GM18508 (cell line): ENCODE measurements at regions not wholly inside any gene's neighbourhood (a gene's known extent, or its start where the extent isn't known, plus 50 kb on each side); places are given as distances from the start of the nearest gene placed in this dataset.
"Not testable (repeated sequence)": the region's sequence is repeated elsewhere in the genome, so short reads cannot be mapped to it uniquely, and the experiment has no call there.

Source experiments
- ATAC-seq: cut with Tn5 transposase; IDR thresholded peaks from one replicate; pipeline ENCODE4 v1.9.1; 2021; ENCODE audit warnings: moderate number of reproducible peaks; ENCODE audit not compliant: insufficient read depth, unreplicated experiment

GRCh38 chr4:164596927-164597326, 157.0 kb upstream of the SMIM31 start:
- no peak for ATAC-seq

GRCh38 chr4:164601653-164602052, 152.3 kb upstream of the SMIM31 start:
- ATAC-seq = no peak

- ATAC-seq = not testable (repeated sequence)
Measured at GRCh38 chr4:164605791-164606190, 148.1 kb upstream of the SMIM31 start.

- peak; percentile 97 for ATAC-seq
Measured at GRCh38 chr4:164606478-164606877, 147.5 kb upstream of the SMIM31 start.

GRCh38 chr4:164613256-164613655, 140.7 kb upstream of the SMIM31 start:
- no peak for ATAC-seq

GRCh38 chr4:164613792-164614191, 140.1 kb upstream of the SMIM31 start:
- no peak for ATAC-seq

- ATAC-seq = no peak
Measured at GRCh38 chr4:164614329-164614728, 139.6 kb upstream of the SMIM31 start.

GRCh38 chr4:164614999-164615398, 138.9 kb upstream of the SMIM31 start:
- ATAC-seq = no peak

- ATAC-seq = no peak
Measured at GRCh38 chr4:164615964-164616363, 138.0 kb upstream of the SMIM31 start.

GRCh38 chr4:164616961-164617360, 137.0 kb upstream of the SMIM31 start:
- ATAC-seq = no peak

GRCh38 chr4:164617426-164617825, 136.5 kb upstream of the SMIM31 start:
- ATAC-seq = no peak

- ATAC-seq = no peak
Measured at GRCh38 chr4:164617911-164618310, 136.0 kb upstream of the SMIM31 start.

- ATAC-seq = no peak
Measured at GRCh38 chr4:164621886-164622521, 131.9 kb upstream of the SMIM31 start.

GRCh38 chr4:164623099-164623498, 130.8 kb upstream of the SMIM31 start:
- ATAC-seq = no peak

- ATAC-seq = no peak
Measured at GRCh38 chr4:164639001-164639400, 114.9 kb upstream of the SMIM31 start.

GRCh38 chr4:164648151-164648848, 105.6 kb upstream of the SMIM31 start:
- no peak for ATAC-seq

- no peak for ATAC-seq
Measured at GRCh38 chr4:164648849-164649212, 105.1 kb upstream of the SMIM31 start.

- no peak for ATAC-seq
Measured at GRCh38 chr4:164659765-164660164, 94.2 kb upstream of the SMIM31 start.

- ATAC-seq = not testable (repeated sequence)
Measured at GRCh38 chr4:164676152-164676551, 77.8 kb upstream of the SMIM31 start.

- ATAC-seq = no peak
Measured at GRCh38 chr4:164683040-164683439, 70.9 kb upstream of the SMIM31 start.

GRCh38 chr4:164695650-164696049, 58.3 kb upstream of the SMIM31 start:
- no peak for ATAC-seq

GRCh38 chr4:164700471-164700870, 53.5 kb upstream of the SMIM31 start:
- ATAC-seq = no peak
